ENCODE measurements at regions not wholly inside any gene's neighbourhood (a gene's known extent, or its start where the extent isn't known, plus 50 kb on each side); places are given as distances from the start of the nearest gene placed in this dataset.

GRCh38 chr12:14315501-14315900, 50.0 kb upstream of the ATF7IP start:
- no peak for DNase-seq (ENCODE audit: extremely low read depth, low read depth)
- TF ChIP-seq CTCF (IDR thresholded peaks at IDR 0.05; ENCODE audit: low read depth, low read length, missing control alignments): no peak
- no peak overlapping the region for H3K4me3 ChIP-seq (replicated peaks; ENCODE audit: low read depth, low read length)

Measured in HFF-Myc (cell line).